ENCODE measurements at regions not wholly inside any gene's neighbourhood (a gene's known extent, or its start where the extent isn't known, plus 50 kb on each side); places are given as distances from the start of the nearest gene placed in this dataset.
A peak's percentile ranks its signal among the peaks of the same experiment; 100 is the strongest.

DNA sequence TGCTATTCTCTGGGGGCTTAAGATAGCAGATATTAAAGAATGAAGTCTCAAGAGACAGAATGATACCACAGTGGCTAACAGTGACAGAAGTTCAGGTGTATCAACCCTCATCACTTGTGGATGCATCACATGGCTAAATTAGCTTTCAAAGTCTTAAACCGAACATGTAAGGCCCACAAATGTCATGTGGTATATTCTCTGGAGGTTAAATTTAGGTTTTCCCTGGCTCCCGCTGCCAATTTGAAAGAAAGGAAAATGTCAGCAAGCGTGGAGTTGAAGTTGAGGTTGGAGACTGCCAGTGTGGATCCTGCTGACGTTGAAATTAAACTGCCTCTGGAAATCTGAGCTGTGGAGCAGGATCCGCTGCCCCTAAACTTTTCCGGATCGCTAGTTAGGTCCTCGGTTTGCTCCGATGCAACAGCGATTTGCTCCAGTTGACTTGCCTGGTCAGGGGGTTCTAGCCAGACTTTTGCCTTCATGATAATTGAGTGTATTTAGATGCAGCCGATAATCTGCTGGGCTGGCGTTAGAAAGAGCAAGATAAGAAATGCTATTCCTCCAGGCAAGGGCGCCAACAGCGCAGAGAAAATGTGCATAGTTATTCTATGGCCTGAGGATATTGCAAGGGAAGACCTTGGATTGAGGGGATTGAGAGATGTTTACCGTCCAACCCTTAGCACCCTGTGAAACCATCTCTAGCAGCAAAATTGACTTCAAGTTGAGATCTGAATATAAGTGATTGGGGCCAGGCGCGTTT, 443.9 kb downstream of the TMEM114 start:
- no peak overlapping the region for H2BK12ac ChIP-seq (ENCODE audit: low read length)
- no peak overlapping the region for H2AFZ ChIP-seq (ENCODE audit: insufficient read depth, low read length, poor library complexity)
- no peak overlapping the region for H3K14ac ChIP-seq (ENCODE audit: low read length)
- no peak overlapping the region for H2BK120ac ChIP-seq (ENCODE audit: insufficient read depth, low read length, poor library complexity)
- H4K12ac ChIP-seq (ENCODE audit: low read depth, low read length) = no peak overlapping the region
- no peak overlapping the region for H3K27ac ChIP-seq (ENCODE audit: low read depth, low read length)
- H3K18ac ChIP-seq (ENCODE audit: low read length) = no peak overlapping the region
- H3K4ac ChIP-seq (ENCODE audit: low read depth, low read length) = no peak overlapping the region
- no peak overlapping the region for H3K23ac ChIP-seq (ENCODE audit: low read length)
- H3K4me2 ChIP-seq (ENCODE audit: low read length) = no peak overlapping the region
- H3K4me3 ChIP-seq (ENCODE audit: low read depth, low read length) = no peak overlapping the region
- no peak overlapping the region for H2BK5ac ChIP-seq (ENCODE audit: low read depth, low read length, poor library complexity)
- no peaks in the 10 kb centered on the region for H3K27me3 ChIP-seq (ENCODE audit: insufficient read depth, low read length)
- peaks cover 0 to 4% of the 10 kb centered on the region in 2 experiments for H3K4me1 ChIP-seq (ENCODE audit: control insufficient read depth in 1 of 2, insufficient read depth in 2 of 2, low read length in 2 of 2)
- no peaks in the 10 kb centered on the region for H3K79me1 ChIP-seq (ENCODE audit: low read length)
- no peak overlapping the region for H4K8ac ChIP-seq (ENCODE audit: low read depth, low read length)
- peak in 1 of 2 donors; percentile 4 for DNase-seq
- H2AK5ac ChIP-seq (ENCODE audit: low read length) = no peak overlapping the region
- no CpG with 5 or more reads among the region's 17 CpGs for WGBS (ENCODE audit: extremely low coverage, insufficient coverage, insufficient read length)
- no peaks in the 10 kb centered on the region for H3K79me2 ChIP-seq (ENCODE audit: control insufficient read depth, insufficient read depth, low read length, poor library complexity)
- H3K9ac ChIP-seq (ENCODE audit: low read length) = no peak overlapping the region
- H3K9me3 ChIP-seq (ENCODE audit: insufficient read depth, low read depth, low read length) = no peaks in the 10 kb centered on the region
- H3K36me3 ChIP-seq (ENCODE audit: control insufficient read depth in 1 of 2, insufficient read depth in 2 of 2, low read length in 2 of 2) = no peaks in the 10 kb centered on the region
- no peak overlapping the region for H4K91ac ChIP-seq (ENCODE audit: low read depth, low read length)

DNA sequence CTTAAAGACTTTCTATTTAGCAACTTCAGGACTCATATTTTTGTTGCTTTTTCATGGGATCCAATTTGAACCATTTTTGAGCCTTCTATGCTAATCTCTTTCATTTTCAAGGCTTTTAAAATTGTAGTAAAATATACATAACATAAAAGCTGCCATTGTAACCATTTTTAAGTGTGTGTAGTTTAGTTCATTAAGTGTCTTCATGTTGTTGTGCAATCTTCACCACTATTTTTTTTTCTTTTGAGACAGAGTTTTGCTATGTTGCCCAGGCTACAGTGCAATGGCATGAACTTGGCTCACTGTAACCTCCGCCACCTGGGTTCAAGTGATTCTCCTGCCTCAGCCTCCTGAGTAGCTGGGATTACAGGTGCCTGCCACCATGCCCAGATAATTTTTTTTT, 451.6 kb downstream of the TMEM114 start:
- WGBS (ENCODE audit: extremely low coverage, insufficient coverage, insufficient read length) = no CpG with 5 or more reads among the region's 1 CpG
- Histone ChIP-seq H3K9ac (ENCODE audit: low read length) (no peak overlapping the region), H3K36me3 (ENCODE audit: control insufficient read depth in 1 of 2, insufficient read depth in 2 of 2, low read length in 2 of 2) (no peaks in the 10 kb centered on the region), H3K79me2 (ENCODE audit: control insufficient read depth, insufficient read depth, low read length, poor library complexity) (no peaks in the 10 kb centered on the region), H2AFZ (ENCODE audit: insufficient read depth, low read length, poor library complexity) (no peak overlapping the region), H4K12ac (ENCODE audit: low read depth, low read length) (no peak overlapping the region), H2AK5ac (ENCODE audit: low read length) (no peak overlapping the region), H3K79me1 (ENCODE audit: low read length) (no peaks in the 10 kb centered on the region), H3K4ac (ENCODE audit: low read depth, low read length) (no peak overlapping the region), H4K91ac (ENCODE audit: low read depth, low read length) (no peak overlapping the region), H4K8ac (ENCODE audit: low read depth, low read length) (no peak overlapping the region), H3K4me1 (ENCODE audit: control insufficient read depth in 1 of 2, insufficient read depth in 2 of 2, low read length in 2 of 2) (no peaks in the 10 kb centered on the region), H3K4me3 (ENCODE audit: low read depth, low read length) (no peak overlapping the region), H3K14ac (ENCODE audit: low read length) (no peak overlapping the region), H3K27ac (ENCODE audit: low read depth, low read length) (no peak overlapping the region), H3K9me3 (ENCODE audit: insufficient read depth, low read depth, low read length) (no peaks in the 10 kb centered on the region), H3K27me3 (ENCODE audit: insufficient read depth, low read length) (no peaks in the 10 kb centered on the region), H2BK120ac (ENCODE audit: insufficient read depth, low read length, poor library complexity) (no peak overlapping the region), H2BK12ac (ENCODE audit: low read length) (no peak overlapping the region), H3K4me2 (ENCODE audit: low read length) (no peak overlapping the region), H3K23ac (ENCODE audit: low read length) (no peak overlapping the region), H2BK5ac (ENCODE audit: low read depth, low read length, poor library complexity) (no peak overlapping the region), H3K18ac (ENCODE audit: low read length) (no peak overlapping the region)
- DNase-seq = no peak

DNA sequence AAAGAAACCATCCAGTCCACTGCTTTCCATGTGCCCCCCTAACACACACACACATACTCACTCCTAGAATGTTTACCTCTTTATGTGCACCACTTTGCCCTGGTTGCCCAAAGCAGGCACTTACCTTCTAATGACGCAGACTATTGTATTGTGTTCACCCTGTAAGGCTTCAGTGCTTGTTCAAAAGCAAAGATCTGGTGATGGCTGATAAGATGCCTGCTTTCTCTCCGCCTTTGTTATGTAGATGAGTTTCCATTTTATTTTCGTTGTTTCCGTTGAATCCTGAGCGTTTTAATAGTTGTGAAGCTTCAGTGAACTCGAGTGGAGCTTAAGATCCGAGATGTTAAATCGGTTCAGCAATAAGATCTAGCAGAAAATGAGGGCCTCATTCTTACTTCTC, 452.7 kb downstream of the TMEM114 start:
- Histone ChIP-seq H2BK5ac (ENCODE audit: low read depth, low read length, poor library complexity) (no peak overlapping the region), H2BK12ac (ENCODE audit: low read length) (no peak overlapping the region)

DNA sequence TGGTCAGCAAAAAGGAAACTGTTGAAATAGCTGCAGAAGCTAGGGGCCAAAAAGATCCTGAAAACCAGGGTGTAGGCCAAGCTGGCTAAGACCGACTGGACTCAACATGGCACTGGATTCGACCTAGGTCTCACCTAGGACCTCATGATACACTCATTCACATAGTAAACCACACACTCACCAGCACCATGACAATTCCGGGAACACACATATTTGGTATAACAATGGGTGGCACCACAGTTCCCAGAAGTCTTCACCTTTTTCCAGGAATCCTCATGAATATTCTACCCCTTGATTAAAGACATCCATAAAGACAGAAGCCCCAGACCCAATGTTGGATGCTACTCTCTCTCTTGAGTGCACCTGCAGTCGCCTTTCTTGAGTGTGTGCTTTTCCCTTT, 460.1 kb downstream of the TMEM114 start:
- H3K14ac ChIP-seq (ENCODE audit: low read length) = no peak overlapping the region
- DNase-seq = no peak
- H2AFZ ChIP-seq (ENCODE audit: insufficient read depth, low read length, poor library complexity) = no peak overlapping the region
- H2BK12ac ChIP-seq (ENCODE audit: low read length) = no peak overlapping the region
- no peak overlapping the region for H4K12ac ChIP-seq (ENCODE audit: low read depth, low read length)
- H2BK5ac ChIP-seq (ENCODE audit: low read depth, low read length, poor library complexity) = no peak overlapping the region
- no peak overlapping the region for H3K9ac ChIP-seq (ENCODE audit: low read length)
- no peaks in the 10 kb centered on the region for H3K27me3 ChIP-seq (ENCODE audit: insufficient read depth, low read length)
- H3K4ac ChIP-seq (ENCODE audit: low read depth, low read length) = no peak overlapping the region
- no peak overlapping the region for H3K18ac ChIP-seq (ENCODE audit: low read length)
- no peaks in the 10 kb centered on the region for H3K36me3 ChIP-seq (ENCODE audit: control insufficient read depth in 1 of 2, insufficient read depth in 2 of 2, low read length in 2 of 2)
- no peak overlapping the region for H3K4me3 ChIP-seq (ENCODE audit: low read depth, low read length)
- no peaks in the 10 kb centered on the region for H3K79me2 ChIP-seq (ENCODE audit: control insufficient read depth, insufficient read depth, low read length, poor library complexity)
- no peak overlapping the region for H3K27ac ChIP-seq (ENCODE audit: low read depth, low read length)
- peaks cover 2% of the 10 kb centered on the region for H3K9me3 ChIP-seq (ENCODE audit: insufficient read depth, low read depth, low read length)
- no CpG with 5 or more reads among the region's 4 CpGs for WGBS (ENCODE audit: extremely low coverage, insufficient coverage, insufficient read length)
- no peak overlapping the region for H2BK120ac ChIP-seq (ENCODE audit: insufficient read depth, low read length, poor library complexity)
- no peak overlapping the region for H3K4me2 ChIP-seq (ENCODE audit: low read length)
- H3K23ac ChIP-seq (ENCODE audit: low read length) = no peak overlapping the region
- no peaks in the 10 kb centered on the region for H3K4me1 ChIP-seq (ENCODE audit: control insufficient read depth in 1 of 2, insufficient read depth in 2 of 2, low read length in 2 of 2)
- H4K91ac ChIP-seq (ENCODE audit: low read depth, low read length) = no peak overlapping the region
- no peak overlapping the region for H2AK5ac ChIP-seq (ENCODE audit: low read length)
- H3K79me1 ChIP-seq (ENCODE audit: low read length) = no peaks in the 10 kb centered on the region
- no peak overlapping the region for H4K8ac ChIP-seq (ENCODE audit: low read depth, low read length)

More for the DNA sequence above, 452.7 kb downstream of the TMEM114 start:
- H3K79me2 ChIP-seq (ENCODE audit: control insufficient read depth, insufficient read depth, low read length, poor library complexity) = no peaks in the 10 kb centered on the region
- no peak overlapping the region for H3K4ac ChIP-seq (ENCODE audit: low read depth, low read length)
- no peak overlapping the region for H3K4me2 ChIP-seq (ENCODE audit: low read length)
- H4K91ac ChIP-seq (ENCODE audit: low read depth, low read length) = no peak overlapping the region
- H3K18ac ChIP-seq (ENCODE audit: low read length) = no peak overlapping the region
- H3K27ac ChIP-seq (ENCODE audit: low read depth, low read length) = no peak overlapping the region
- WGBS (ENCODE audit: extremely low coverage, insufficient coverage, insufficient read length) = no CpG with 5 or more reads among the region's 8 CpGs
- H4K8ac ChIP-seq (ENCODE audit: low read depth, low read length) = no peak overlapping the region
- no peak overlapping the region for H2AFZ ChIP-seq (ENCODE audit: insufficient read depth, low read length, poor library complexity)
- H3K14ac ChIP-seq (ENCODE audit: low read length) = no peak overlapping the region
- no peak overlapping the region for H4K12ac ChIP-seq (ENCODE audit: low read depth, low read length)
- no peaks in the 10 kb centered on the region for H3K79me1 ChIP-seq (ENCODE audit: low read length)
- H2BK120ac ChIP-seq (ENCODE audit: insufficient read depth, low read length, poor library complexity) = no peak overlapping the region
- no peak for DNase-seq
- H3K23ac ChIP-seq (ENCODE audit: low read length) = no peak overlapping the region
- H3K9ac ChIP-seq (ENCODE audit: low read length) = no peak overlapping the region
- H3K27me3 ChIP-seq (ENCODE audit: insufficient read depth, low read length) = no peaks in the 10 kb centered on the region
- no peak overlapping the region for H2AK5ac ChIP-seq (ENCODE audit: low read length)
- no peaks in the 10 kb centered on the region for H3K9me3 ChIP-seq (ENCODE audit: insufficient read depth, low read depth, low read length)
- no peaks in the 10 kb centered on the region for H3K36me3 ChIP-seq (ENCODE audit: control insufficient read depth in 1 of 2, insufficient read depth in 2 of 2, low read length in 2 of 2)
- no peak overlapping the region for H3K4me3 ChIP-seq (ENCODE audit: low read depth, low read length)
- H3K4me1 ChIP-seq (ENCODE audit: control insufficient read depth in 1 of 2, insufficient read depth in 2 of 2, low read length in 2 of 2) = no peaks in the 10 kb centered on the region

Data from trophoblast cell (in vitro differentiated cells and primary cell).